Cerebellar cortex (tissue), 1 donor: ENCODE measurements at regions not wholly inside any gene's neighbourhood (a gene's known extent, or its start where the extent isn't known, plus 50 kb on each side); places are given as distances from the start of the nearest gene placed in this dataset.
"Not testable (repeated sequence)": the region's sequence is repeated elsewhere in the genome, so short reads cannot be mapped to it uniquely, and the experiment has no call there.

Source experiments
- DNase-seq: peaks from one replicate; pipeline ENCODE4 v3.0.0-alpha.2; 2015; ENCODE audit warnings: low spot score

DNA sequence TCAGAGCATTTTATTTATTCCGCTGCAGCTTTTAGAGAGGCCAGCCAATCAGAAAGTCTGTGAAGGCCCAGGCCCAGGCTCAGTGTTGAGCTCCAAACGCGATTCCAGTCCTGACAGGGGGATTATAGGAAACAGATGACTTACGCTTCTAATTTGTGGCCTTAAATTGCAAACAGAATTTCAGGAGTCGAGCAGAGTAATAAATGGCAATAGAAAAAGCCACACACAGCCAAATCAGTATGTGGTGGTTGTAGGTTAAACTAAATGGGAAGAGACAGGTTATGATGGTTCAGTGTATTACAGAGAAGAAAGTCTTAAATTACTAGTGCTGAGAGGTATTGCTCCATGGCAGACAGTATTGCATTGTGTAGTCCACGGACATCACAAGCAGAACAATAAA is 131.0 kb upstream of the ZEB2 start:
- no peak for DNase-seq

- DNase-seq: no peak
These were observed 129.0 kb upstream of the ZEB2 start for GRCh38 chr2:144648837-144649465.

DNA sequence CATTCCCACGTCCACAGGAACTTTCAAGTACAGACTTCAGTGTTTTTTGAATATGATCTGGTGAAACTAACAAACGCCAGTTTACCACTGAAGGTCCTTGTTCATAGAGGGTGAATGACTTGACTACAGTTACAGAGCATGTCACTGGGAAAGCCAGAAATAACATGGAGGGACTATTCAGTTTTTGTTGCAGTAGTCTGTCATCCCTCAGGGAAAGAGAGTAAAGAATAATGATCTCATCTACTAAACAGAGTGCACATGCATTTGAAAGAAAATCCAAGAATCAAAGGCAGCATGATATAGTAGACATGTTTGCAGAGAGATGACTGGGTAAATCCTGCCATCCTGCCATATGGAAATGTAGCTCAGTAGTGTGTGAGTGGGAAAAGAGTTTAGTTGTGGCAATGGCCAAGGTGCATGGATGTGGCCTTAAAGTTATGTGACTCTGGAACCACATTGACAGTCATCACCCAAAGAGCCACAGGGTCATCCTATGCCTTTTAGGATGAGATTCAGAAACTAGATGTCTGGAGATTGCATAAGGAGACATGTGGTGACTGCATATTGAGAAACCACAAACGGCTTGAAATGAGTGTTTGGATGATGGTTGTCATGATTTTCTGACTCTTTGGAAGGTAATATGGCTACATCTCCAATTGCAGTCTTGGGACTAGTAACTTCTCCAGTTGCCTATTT is 125.3 kb upstream of the ZEB2 start:
- no peak for DNase-seq

DNA sequence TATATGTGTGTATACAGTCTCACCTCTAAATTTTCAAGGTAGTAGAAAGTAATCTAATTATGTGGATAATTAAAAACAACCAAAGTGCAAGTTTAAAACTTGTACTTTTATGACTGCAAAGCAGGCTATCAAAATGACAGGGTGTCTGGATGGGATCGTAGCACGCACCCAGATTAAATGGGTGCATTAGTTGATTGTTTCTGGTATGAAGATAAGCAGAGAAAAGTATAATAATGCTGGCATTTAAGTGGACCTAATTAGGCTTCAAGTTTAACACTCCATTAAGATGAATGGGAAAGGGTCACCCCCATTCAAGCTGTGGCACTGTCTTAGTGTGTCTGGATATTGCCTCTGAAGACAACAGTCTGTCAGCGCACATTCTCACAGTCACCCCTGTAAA is 124.6 kb upstream of the ZEB2 start:
- no peak for DNase-seq

- no peak for DNase-seq
These were observed 123.8 kb upstream of the ZEB2 start for GRCh38 chr2:144643537-144644336.

- no peak for DNase-seq
These were observed 122.9 kb upstream of the ZEB2 start for GRCh38 chr2:144642856-144643255.

GRCh38 chr2:144642131-144642530 is 122.2 kb upstream of the ZEB2 start:
- no peak for DNase-seq

- DNase-seq: not testable (repeated sequence)
These were observed 118.3 kb upstream of the ZEB2 start for GRCh38 chr2:144638250-144638649.

GRCh38 chr2:144636860-144637259 is 116.9 kb upstream of the ZEB2 start:
- not testable (repeated sequence) for DNase-seq

- no peak for DNase-seq
These were observed 112.9 kb upstream of the ZEB2 start for GRCh38 chr2:144632809-144633208.

DNA sequence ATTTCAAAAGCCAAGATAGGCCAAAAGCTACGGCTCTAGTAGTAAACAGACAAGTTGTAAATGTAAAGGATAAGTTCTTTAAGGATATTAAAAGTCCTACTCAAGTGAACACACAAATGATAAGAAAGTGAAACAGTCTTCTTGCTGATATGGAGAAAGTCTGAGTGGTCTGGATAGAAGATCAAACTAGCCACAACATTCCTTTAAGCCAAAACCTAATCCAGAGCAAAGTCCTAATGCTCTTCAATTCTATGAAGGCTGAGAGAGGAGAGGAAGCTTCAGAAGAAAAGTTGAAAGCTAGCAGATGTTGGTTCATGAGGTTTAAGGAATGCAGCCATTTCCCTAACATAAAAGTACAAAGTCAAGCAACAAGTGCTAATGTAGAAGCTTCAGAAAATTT is 111.7 kb upstream of the ZEB2 start:
- DNase-seq: no peak

DNA sequence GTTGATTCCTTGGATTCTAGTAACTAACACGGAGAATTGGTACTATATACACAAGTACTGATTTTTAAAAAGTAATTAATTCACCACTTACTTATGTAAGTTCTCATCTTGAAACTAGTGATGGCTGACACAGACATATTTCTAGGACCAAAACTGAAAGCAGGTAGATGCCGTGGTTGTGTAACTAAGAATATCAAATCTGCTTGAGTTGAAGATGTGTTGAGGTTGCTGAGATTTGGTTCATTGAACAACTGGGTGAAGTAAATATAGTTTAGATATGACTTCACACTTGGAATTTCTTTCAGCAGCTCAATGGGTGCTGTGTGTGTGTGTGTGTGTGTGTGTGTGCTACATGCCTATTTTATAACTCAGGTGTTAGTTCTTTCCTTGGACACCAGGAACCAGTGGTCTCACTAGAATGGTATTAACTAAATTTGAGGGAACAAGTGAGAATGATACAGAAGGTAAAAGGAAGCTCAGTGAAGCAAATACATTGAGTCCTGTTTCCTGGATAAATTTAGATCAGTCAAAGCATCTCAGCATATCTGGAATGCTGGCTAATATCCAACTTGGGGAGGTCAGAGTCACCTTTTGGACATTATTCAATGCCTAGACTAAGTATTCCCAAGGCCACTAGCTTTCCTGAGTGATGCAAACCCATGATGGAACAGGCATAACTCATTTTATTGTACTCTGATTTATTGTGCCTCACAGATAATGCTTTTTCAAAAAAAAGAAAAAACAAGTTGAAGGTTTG is 110.7 kb upstream of the ZEB2 start:
- no peak for DNase-seq

DNA sequence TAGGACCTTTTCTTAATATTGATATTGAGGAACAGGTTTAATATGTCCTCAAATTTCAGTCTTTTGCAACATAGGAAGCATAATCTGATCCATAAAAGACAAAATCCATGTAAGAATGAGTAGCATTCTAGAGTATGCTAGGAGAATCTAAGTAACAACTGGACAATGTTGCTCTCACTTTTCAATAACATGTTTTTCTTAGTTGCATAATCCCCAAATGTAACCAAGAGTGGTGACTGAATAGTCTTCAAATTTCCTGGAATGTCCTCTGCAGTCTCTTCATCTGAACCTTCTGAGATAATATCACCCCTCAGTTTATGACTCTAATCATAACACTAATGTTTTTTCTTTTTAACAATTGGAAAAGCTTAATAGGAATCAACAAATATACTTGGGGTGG is 110.0 kb upstream of the ZEB2 start:
- no peak for DNase-seq

DNA sequence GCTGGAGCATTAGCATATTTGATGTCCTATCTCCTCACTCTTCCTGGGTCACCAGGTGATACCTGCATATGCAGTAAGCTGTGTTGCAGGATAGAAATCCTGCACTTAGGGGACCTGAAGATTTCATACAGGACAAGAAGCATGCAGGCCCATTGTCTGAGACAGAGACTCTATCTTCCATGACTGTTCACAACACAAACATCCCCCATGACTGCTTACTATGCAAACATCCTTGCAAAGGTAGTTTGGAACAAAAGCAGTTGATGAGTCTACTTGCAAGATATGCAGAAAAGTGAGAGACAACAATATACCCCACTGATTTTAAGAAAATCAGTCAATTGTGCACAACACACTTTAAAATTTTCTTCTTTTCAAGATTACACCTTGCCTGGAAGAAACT is 108.6 kb upstream of the ZEB2 start:
- no peak for DNase-seq

- no peak for DNase-seq
These were observed 105.7 kb upstream of the ZEB2 start for GRCh38 chr2:144625626-144626025.

- DNase-seq: no peak
These were observed 105.3 kb upstream of the ZEB2 start for GRCh38 chr2:144625226-144625625.

GRCh38 chr2:144624451-144624850 is 104.5 kb upstream of the ZEB2 start:
- no peak for DNase-seq

- not testable (repeated sequence) for DNase-seq
These were observed 102.5 kb upstream of the ZEB2 start for GRCh38 chr2:144622373-144622772.

GRCh38 chr2:144621266-144621665 is 101.3 kb upstream of the ZEB2 start:
- no peak for DNase-seq

DNA sequence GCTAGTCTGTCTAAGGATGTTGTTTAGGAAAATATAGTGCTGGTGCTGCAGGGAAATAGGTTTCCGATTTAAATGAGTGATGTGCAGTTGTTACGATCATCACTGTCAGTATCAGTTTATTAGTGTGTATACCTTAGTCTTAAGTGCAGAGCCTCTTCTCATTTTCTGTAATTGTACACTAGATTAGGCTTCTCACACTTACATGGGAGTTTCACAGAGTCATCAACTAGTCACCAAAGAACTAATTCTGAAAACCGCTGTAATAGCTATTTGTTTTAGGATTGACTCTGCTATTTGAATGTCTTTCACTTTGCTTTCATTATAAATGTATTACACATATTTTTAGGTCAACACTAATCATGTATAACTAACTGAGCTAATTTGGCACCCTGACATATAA is 99.8 kb upstream of the ZEB2 start:
- no peak for DNase-seq

GRCh38 chr2:144617171-144617570 is 97.3 kb upstream of the ZEB2 start:
- not testable (repeated sequence) for DNase-seq

GRCh38 chr2:144615866-144616565 is 96.1 kb upstream of the ZEB2 start:
- no peak for DNase-seq
